ENCODE measurements at regions not wholly inside any gene's neighbourhood (a gene's known extent, or its start where the extent isn't known, plus 50 kb on each side); places are given as distances from the start of the nearest gene placed in this dataset.

DNA sequence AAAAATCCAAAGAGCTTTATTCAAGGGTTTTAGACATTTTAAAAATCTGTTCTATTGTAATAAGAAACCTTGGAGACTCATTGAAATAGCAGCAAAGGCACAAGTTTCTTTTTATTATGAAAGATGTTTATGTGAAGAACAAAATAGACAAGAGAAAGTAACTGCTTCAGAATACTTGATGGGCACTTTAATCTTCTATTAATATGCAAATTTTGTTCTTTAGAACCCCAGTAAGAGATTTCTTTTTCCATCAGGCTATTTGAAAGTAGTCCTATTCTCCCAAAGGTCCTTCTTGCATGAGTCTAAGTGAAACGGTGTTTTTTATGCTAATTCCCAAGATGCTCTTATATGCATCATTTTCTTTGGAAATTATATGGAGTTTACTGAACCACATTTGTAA is 602.0 kb downstream of the EFNA5 start:
- TF ChIP-seq Cebpa-rat (IDR thresholded peaks at IDR 0.05) = no peak
- Histone ChIP-seq H3K4me2 (no peak overlapping the region), H3K9ac (no peak overlapping the region), H4K20me1 (no peaks in the 10 kb centered on the region), H3K36me3 (no peaks in the 10 kb centered on the region), H3K27me3 (no peaks in the 10 kb centered on the region), H3K4me1 (no peaks in the 10 kb centered on the region), H3K4me3 (no peak overlapping the region), H3K9me3 (replicated peaks in 1 of 11) (peaks cover 0 to 16% (median 11%) of the 10 kb centered on the region in 11 experiments; a peak in 18 of 22 replicates), H3K27ac (no peak overlapping the region)

DNA sequence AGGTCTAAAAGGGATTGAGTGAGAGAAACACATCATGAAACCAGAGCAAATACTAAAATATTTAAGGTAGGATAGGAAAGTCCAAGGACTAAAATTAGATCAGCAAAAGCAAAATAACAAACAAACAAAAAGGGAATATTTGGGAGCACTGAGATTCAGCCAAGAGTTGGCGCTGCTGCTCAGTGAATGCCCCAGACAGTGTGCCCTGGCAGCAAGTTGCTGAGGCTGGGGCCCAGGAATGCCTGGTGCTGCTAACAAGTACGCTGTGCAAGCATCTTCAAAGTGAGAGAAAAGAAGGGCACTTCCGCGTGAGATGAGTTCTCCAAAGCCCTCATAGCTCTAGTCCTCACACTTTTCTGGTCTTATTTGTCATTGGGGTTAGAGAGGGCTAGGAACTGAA is 603.3 kb downstream of the EFNA5 start:
- no peaks in the 10 kb centered on the region for H4K20me1 ChIP-seq
- H3K9ac ChIP-seq = no peak overlapping the region
- TF ChIP-seq Cebpa-rat (IDR thresholded peaks at IDR 0.05) = no peak
- no peaks in the 10 kb centered on the region for H3K4me1 ChIP-seq
- peaks cover 0 to 16% (median 11%) of the 10 kb centered on the region in 11 experiments; a peak in 18 of 22 replicates for H3K9me3 ChIP-seq (replicated peaks in 1 of 11)
- no peaks in the 10 kb centered on the region for H3K36me3 ChIP-seq
- H3K27ac ChIP-seq = no peak overlapping the region
- no peaks in the 10 kb centered on the region for H3K27me3 ChIP-seq
- H3K4me2 ChIP-seq = no peak overlapping the region
- H3K4me3 ChIP-seq = no peak overlapping the region

DNA sequence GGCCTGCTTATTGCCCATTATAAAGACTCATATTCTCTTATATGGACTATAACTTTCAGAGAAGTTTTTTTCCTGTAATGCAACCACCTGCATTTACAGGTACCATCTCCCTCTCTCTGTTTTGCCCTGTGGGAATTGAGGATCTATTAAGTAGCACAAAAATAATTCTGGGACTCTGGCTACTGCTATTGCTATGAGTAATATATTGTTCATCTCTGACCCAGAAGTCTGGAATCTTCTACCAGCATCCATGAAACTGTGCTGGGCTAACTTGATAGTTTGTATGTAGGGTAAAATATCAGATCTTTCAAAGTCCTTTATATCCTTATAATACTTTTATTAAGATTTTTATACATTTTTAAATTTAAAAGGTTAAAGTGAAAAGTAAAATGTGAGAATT is 607.2 kb downstream of the EFNA5 start:
- no peak overlapping the region for H3K4me3 ChIP-seq
- no peak overlapping the region for H3K9ac ChIP-seq
- no peak overlapping the region for H3K27ac ChIP-seq
- H4K20me1 ChIP-seq = no peaks in the 10 kb centered on the region
- no peak overlapping the region for H3K4me2 ChIP-seq
- no peak for TF ChIP-seq Cebpa-rat (IDR thresholded peaks at IDR 0.05)
- H3K36me3 ChIP-seq = no peaks in the 10 kb centered on the region
- H3K9me3 ChIP-seq (replicated peaks in 1 of 11) = no peaks in the 10 kb centered on the region
- H3K27me3 ChIP-seq = no peaks in the 10 kb centered on the region
- no peaks in the 10 kb centered on the region for H3K4me1 ChIP-seq

- Histone ChIP-seq H3K9me3 (replicated peaks in 1 of 11) (no peaks in the 10 kb centered on the region), H3K27me3 (no peaks in the 10 kb centered on the region), H3K4me2 (no peak overlapping the region), H3K4me1 (no peaks in the 10 kb centered on the region), H3K9ac (no peak overlapping the region), H3K27ac (no peak overlapping the region), H3K36me3 (no peaks in the 10 kb centered on the region), H4K20me1 (no peaks in the 10 kb centered on the region), H3K4me3 (no peak overlapping the region)
- no peak for TF ChIP-seq Cebpa-rat (IDR thresholded peaks at IDR 0.05)
These were observed 611.9 kb downstream of the EFNA5 start for GRCh38 chr5:107058803-107059202.

DNA sequence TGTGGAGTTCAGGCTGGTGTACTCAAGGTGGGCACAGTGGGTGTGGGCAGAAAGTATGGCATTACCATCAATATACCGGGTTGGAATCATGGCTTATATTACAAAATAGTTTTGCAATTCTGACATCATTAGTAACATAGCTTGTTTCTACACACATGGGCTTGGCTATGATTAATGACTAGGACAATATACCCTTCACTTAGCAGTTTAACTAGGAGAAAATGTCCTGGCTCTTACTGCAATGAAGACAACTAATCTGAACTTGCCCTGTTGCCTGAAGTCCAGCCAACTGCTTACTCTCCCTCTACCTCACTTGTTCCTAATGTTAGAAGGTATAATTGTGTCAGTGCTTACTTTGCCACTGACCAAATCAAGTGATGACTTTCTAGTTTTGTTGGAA is 612.5 kb downstream of the EFNA5 start:
- H4K20me1 ChIP-seq = no peaks in the 10 kb centered on the region
- H3K4me3 ChIP-seq = no peak overlapping the region
- no peak overlapping the region for H3K9ac ChIP-seq
- no peaks in the 10 kb centered on the region for H3K9me3 ChIP-seq (replicated peaks in 1 of 11)
- H3K27me3 ChIP-seq = no peaks in the 10 kb centered on the region
- TF ChIP-seq Cebpa-rat (IDR thresholded peaks at IDR 0.05) = no peak
- H3K36me3 ChIP-seq = no peaks in the 10 kb centered on the region
- H3K4me1 ChIP-seq = no peaks in the 10 kb centered on the region
- H3K4me2 ChIP-seq = no peak overlapping the region
- H3K27ac ChIP-seq = no peak overlapping the region

GRCh38 chr5:107056278-107056677 is 614.5 kb downstream of the EFNA5 start:
- Histone ChIP-seq H3K36me3 (no peaks in the 10 kb centered on the region), H3K4me2 (no peak overlapping the region), H3K27me3 (no peaks in the 10 kb centered on the region), H3K4me1 (no peaks in the 10 kb centered on the region), H3K4me3 (no peak overlapping the region), H3K9me3 (replicated peaks in 1 of 11) (no peaks in the 10 kb centered on the region), H4K20me1 (no peaks in the 10 kb centered on the region), H3K27ac (no peak overlapping the region), H3K9ac (no peak overlapping the region)
- no peak for TF ChIP-seq Cebpa-rat (IDR thresholded peaks at IDR 0.05)

- Histone ChIP-seq H3K4me1 (no peaks in the 10 kb centered on the region), H3K27ac (no peak overlapping the region), H3K9me3 (replicated peaks in 1 of 11) (no peaks in the 10 kb centered on the region), H3K9ac (no peak overlapping the region), H3K36me3 (no peaks in the 10 kb centered on the region), H3K27me3 (no peaks in the 10 kb centered on the region), H4K20me1 (no peaks in the 10 kb centered on the region), H3K4me2 (no peak overlapping the region), H3K4me3 (no peak overlapping the region)
- TF ChIP-seq Cebpa-rat (IDR thresholded peaks at IDR 0.05) = no peak
These were observed 623.7 kb downstream of the EFNA5 start for GRCh38 chr5:107047048-107047447.

- no peaks in the 10 kb centered on the region for H3K4me1 ChIP-seq
These were observed 627.1 kb downstream of the EFNA5 start for GRCh38 chr5:107043665-107044064.

GRCh38 chr5:107040907-107041306 is 629.8 kb downstream of the EFNA5 start:
- H3K4me2 ChIP-seq = no peak overlapping the region
- no peaks in the 10 kb centered on the region for H3K9me3 ChIP-seq (replicated peaks in 1 of 11)
- TF ChIP-seq Cebpa-rat (IDR thresholded peaks at IDR 0.05) = no peak
- H3K27ac ChIP-seq = no peak overlapping the region
- no peak overlapping the region for H3K9ac ChIP-seq
- no peak overlapping the region for H3K4me3 ChIP-seq
- no peaks in the 10 kb centered on the region for H4K20me1 ChIP-seq
- H3K27me3 ChIP-seq = no peaks in the 10 kb centered on the region
- H3K4me1 ChIP-seq = no peaks in the 10 kb centered on the region
- no peaks in the 10 kb centered on the region for H3K36me3 ChIP-seq

More at GRCh38 chr5:107043665-107044064, 627.1 kb downstream of the EFNA5 start:
- TF ChIP-seq Cebpa-rat (IDR thresholded peaks at IDR 0.05) = no peak
- Histone ChIP-seq H3K9me3 (replicated peaks in 1 of 11) (no peaks in the 10 kb centered on the region), H3K4me3 (no peak overlapping the region), H3K27ac (no peak overlapping the region), H4K20me1 (no peaks in the 10 kb centered on the region), H3K27me3 (no peaks in the 10 kb centered on the region), H3K36me3 (no peaks in the 10 kb centered on the region), H3K4me2 (no peak overlapping the region), H3K9ac (no peak overlapping the region)

- no peaks in the 10 kb centered on the region for H3K36me3 ChIP-seq
- H3K4me2 ChIP-seq = no peak overlapping the region
- no peak for TF ChIP-seq Cebpa-rat (IDR thresholded peaks at IDR 0.05)
These were observed 638.1 kb downstream of the EFNA5 start for GRCh38 chr5:107032629-107033028.

DNA sequence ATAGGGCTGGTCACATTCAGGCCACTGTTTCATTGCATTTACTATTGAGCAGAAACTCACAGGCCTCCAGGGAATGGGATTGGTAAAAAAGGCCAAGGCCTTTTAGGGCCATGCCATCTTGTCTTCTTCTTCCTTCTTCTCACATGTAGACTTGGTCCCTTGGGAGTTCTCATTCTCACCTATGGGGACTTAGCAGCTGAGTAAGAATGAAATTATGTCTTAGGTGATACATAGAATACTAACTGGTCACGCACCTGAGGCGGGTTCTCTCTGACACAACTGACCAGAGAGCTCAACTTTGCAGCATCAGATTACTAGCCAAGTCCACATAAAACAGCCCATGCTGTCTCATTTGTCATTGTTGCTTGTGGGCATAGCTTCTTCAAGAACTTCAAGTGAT is 641.8 kb downstream of the EFNA5 start:
- H3K4me3 ChIP-seq = no peak overlapping the region
- no peaks in the 10 kb centered on the region for H3K4me1 ChIP-seq
- H3K4me2 ChIP-seq = no peak overlapping the region
- no peak overlapping the region for H3K9ac ChIP-seq
- H3K36me3 ChIP-seq = no peaks in the 10 kb centered on the region
- H3K27ac ChIP-seq = no peak overlapping the region
- H4K20me1 ChIP-seq = no peaks in the 10 kb centered on the region
- TF ChIP-seq Cebpa-rat (IDR thresholded peaks at IDR 0.05) = no peak
- no peaks in the 10 kb centered on the region for H3K9me3 ChIP-seq (replicated peaks in 1 of 11)
- H3K27me3 ChIP-seq = no peaks in the 10 kb centered on the region

More at GRCh38 chr5:107032629-107033028, 638.1 kb downstream of the EFNA5 start:
- Histone ChIP-seq H3K4me1 (no peaks in the 10 kb centered on the region), H3K9me3 (replicated peaks in 1 of 11) (no peaks in the 10 kb centered on the region), H3K27me3 (no peaks in the 10 kb centered on the region), H4K20me1 (no peaks in the 10 kb centered on the region), H3K9ac (no peak overlapping the region), H3K4me3 (no peak overlapping the region), H3K27ac (no peak overlapping the region)
